Colonic mucosa (tissue), 4 donors: ENCODE measurements at regions not wholly inside any gene's neighbourhood (a gene's known extent, or its start where the extent isn't known, plus 50 kb on each side); places are given as distances from the start of the nearest gene placed in this dataset.

Source experiments
- DNase-seq: peaks from one replicate; pipeline ENCODE4 v3.0.0-alpha.2; 2020
- H3K27ac ChIP-seq: fragments of 200-600 bp; one replicate; pipeline ENCODE4 v1.8.0; 2021
- H3K27me3 ChIP-seq: fragments of 200-600 bp; one replicate; pipeline ENCODE4 v1.8.0; 2021
- H3K36me3 ChIP-seq: fragments of 200-600 bp; one replicate; pipeline ENCODE4 v1.8.0; 2021
- H3K4me1 ChIP-seq: fragments of 200-600 bp; one replicate; pipeline ENCODE4 v1.8.0; 2021; ENCODE audit warnings: mild to moderate bottlenecking
- H3K4me3 ChIP-seq: fragments of 200-600 bp; one replicate; pipeline ENCODE4 v1.8.0; 2021
- H3K9ac ChIP-seq, 2 donors: one replicate each; pipeline ENCODE4 v1.7.0; 2013; ENCODE audit warnings: control low read depth in 2 of 2, low read depth in 2 of 2, low read length in 2 of 2
- H3K9me3 ChIP-seq: fragments of 200-600 bp; one replicate; pipeline ENCODE4 v1.8.0; 2021
- intact Hi-C: fragments of 100-400 bp; cut with DNase I; formaldehyde crosslinking; loops from one replicate; pipeline ENCODE4 v1.14.1; 2022
- TF ChIP-seq, protein P1 (sequence below): fragments of 200-600 bp; IDR thresholded peaks from one replicate; pipeline ENCODE4 v1.8.0; 2022; ENCODE audit warnings: antibody characterized with exemption, mild to moderate bottlenecking
- donor health status: healthy.
- donor health status: DM: no; HTN: no; CAD: no.
- donor health status: DM: no; HTN: no; CAD: no.

DNA sequence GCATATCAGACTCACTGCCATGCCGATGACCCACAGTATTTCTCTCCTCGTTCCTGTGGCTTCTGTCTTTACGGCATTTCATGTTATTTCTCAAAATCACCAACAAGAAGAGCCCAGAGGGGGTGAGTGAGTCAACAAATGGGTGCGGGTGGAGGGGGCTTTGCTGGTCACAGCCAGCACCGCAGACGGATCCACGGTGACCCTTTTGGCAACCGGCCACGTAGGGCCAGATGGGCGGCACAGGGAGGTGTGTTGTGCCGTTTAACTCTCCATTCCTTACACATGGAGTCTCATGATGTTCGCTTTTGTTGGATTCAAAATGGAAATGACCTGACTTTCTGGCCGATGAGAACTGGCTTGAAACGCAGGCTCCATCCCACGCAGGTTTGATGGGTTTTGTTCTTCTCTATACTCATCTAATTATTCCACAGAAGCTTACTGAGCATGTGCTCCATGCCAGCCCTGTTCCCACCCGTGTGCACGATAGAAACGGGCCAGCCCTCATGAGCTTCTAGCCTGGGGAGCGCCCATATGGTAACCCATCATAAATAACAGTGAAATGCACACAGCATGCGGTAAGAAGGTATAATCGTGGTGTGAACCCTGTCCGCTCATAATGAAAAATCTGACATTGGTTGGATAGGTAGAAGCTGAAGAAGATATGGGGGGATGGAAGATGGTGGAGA is 319.9 kb downstream of the BRD1 start:
- Histone ChIP-seq H3K27ac (no peak overlapping the region), H3K4me1 (no peaks in the 10 kb centered on the region), H3K4me3 (no peak overlapping the region), H3K9me3 (no peaks in the 10 kb centered on the region), H3K9ac (no peak overlapping the region), H3K36me3 (no peaks in the 10 kb centered on the region), H3K27me3 (no peaks in the 10 kb centered on the region)
- TF ChIP-seq, protein P1, sequence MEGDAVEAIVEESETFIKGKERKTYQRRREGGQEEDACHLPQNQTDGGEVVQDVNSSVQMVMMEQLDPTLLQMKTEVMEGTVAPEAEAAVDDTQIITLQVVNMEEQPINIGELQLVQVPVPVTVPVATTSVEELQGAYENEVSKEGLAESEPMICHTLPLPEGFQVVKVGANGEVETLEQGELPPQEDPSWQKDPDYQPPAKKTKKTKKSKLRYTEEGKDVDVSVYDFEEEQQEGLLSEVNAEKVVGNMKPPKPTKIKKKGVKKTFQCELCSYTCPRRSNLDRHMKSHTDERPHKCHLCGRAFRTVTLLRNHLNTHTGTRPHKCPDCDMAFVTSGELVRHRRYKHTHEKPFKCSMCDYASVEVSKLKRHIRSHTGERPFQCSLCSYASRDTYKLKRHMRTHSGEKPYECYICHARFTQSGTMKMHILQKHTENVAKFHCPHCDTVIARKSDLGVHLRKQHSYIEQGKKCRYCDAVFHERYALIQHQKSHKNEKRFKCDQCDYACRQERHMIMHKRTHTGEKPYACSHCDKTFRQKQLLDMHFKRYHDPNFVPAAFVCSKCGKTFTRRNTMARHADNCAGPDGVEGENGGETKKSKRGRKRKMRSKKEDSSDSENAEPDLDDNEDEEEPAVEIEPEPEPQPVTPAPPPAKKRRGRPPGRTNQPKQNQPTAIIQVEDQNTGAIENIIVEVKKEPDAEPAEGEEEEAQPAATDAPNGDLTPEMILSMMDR, result no peak
- intact Hi-C loops, result no loop called here
- DNase-seq, result no peak

DNA sequence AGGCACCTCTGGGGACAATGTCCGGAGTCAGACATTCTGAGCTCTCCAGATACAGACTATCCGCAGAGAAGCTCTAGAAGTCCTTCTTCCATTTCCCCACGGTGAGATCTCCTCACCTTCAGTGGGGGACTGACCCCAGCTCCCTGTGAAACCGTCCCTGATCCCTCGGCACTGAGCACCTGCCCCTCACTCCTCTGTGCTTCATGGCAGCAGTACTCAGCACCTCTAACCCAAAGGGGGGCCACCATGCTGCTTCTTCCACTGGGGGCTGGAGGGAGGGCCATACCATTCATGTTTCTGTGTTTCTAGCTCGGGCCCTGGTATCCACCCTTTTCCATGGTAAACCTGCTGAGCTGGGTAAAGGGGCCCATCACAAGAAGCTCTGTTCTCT is 321.7 kb downstream of the BRD1 start:
- Histone ChIP-seq H3K9ac (no peak overlapping the region), H3K27me3 (no peaks in the 10 kb centered on the region), H3K27ac (no peak overlapping the region), H3K4me3 (no peak overlapping the region), H3K36me3 (no peaks in the 10 kb centered on the region), H3K4me1 (no peaks in the 10 kb centered on the region), H3K9me3 (no peaks in the 10 kb centered on the region)
- no peak for DNase-seq
- TF ChIP-seq, protein P1, result no peak
- intact Hi-C loops, result no loop called here

DNA sequence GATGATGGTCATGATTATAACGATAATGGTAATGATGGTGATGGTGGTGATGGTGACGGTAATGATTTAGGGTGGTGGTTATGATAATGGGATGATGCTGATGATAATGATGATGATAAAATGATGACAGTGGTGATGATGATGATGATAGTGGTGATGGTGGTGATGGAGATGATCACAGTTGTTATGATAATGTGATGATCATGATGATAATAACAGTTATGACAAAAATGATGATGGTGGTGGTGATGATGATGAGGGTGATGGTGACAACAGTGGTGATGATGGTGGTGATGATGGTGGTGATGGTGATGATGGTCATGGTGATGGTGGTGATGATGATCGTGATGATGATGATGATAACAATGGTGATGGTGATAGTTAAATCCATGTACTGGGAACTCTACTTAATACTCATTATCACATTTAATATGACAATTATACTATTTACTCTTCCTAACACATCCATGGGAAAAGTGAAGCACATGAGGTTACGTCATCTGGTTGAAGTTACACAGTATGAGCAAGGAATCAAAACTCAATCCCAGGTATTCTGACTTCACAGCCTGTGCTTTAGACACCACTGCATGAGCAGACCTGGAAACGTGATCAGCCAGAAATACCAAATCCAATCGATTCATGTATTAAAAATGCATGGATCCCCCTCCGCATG is 322.2 kb downstream of the BRD1 start:
- no peak for DNase-seq
- no peaks in the 10 kb centered on the region for H3K27me3 ChIP-seq
- no peak overlapping the region for H3K27ac ChIP-seq
- H3K4me1 ChIP-seq, result no peaks in the 10 kb centered on the region
- no peak overlapping the region for H3K4me3 ChIP-seq
- no peaks in the 10 kb centered on the region for H3K36me3 ChIP-seq
- H3K9me3 ChIP-seq, result no peaks in the 10 kb centered on the region
- intact Hi-C loops, result no loop called here
- H3K9ac ChIP-seq, result no peak overlapping the region
- TF ChIP-seq, protein P1, result no peak

DNA sequence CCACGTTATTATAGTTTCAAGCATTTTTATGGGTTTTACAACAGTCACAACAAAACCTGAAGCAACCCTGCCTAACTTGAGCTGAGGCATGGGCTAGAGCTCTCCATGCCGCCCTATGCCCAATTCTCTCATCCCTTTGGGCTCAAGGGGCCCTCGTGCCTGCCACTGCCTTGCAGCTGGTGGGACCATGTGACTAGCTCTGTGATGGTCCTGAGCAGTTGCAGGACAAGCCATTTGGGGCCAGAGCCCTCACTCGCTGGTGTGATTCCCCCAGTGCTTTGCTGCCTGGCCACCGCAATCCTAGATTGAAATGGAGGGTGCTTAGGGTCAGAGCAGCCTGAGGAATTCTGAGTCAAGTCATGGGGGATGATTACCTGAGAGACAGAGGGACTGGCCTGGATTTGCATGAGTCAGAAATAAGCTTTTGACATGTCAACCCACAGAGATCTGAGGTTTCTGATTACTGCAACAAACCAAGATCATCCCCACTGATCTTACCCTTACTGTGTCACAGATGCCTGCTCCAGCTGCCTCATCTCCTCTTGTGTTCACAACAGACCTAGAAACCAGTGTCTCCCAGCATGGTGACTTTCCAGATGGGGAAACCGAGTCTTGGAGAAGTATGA is 323.7 kb downstream of the BRD1 start:
- no peak overlapping the region for H3K27ac ChIP-seq
- intact Hi-C loops, result no loop called here

DNA sequence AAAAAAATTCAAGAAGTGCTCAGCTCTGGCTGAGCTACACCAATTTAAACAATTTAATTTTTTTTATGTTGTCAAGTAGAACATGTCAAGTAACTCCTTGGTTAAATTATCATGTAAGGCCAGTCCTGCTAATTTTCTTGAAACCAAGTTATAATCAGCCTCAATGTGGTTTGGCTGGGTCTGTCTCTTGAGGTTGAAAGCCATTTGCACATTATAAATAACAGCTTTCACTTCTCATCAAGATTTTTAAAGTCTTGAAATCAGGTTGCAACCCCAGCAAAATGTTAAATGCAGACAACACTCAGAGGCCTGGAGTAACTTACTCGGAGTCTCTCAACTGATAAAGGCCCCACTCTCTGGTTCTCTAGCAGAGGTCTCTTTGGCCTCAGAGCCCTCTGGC is 324.4 kb downstream of the BRD1 start:
- Histone ChIP-seq H3K9ac (no peak overlapping the region), H3K9me3 (no peaks in the 10 kb centered on the region), H3K4me1 (no peaks in the 10 kb centered on the region), H3K27me3 (no peaks in the 10 kb centered on the region), H3K27ac (no peak overlapping the region), H3K36me3 (no peaks in the 10 kb centered on the region), H3K4me3 (no peak overlapping the region)
- intact Hi-C loops, result no loop called here
- TF ChIP-seq, protein P1, result no peak
- DNase-seq, result no peak

More for the DNA sequence above, 323.7 kb downstream of the BRD1 start:
- H3K4me1 ChIP-seq, result no peaks in the 10 kb centered on the region
- TF ChIP-seq, protein P1, result no peak
- no peak for DNase-seq
- H3K9ac ChIP-seq, result no peak overlapping the region
- H3K36me3 ChIP-seq, result no peaks in the 10 kb centered on the region
- H3K27me3 ChIP-seq, result no peaks in the 10 kb centered on the region
- H3K4me3 ChIP-seq, result no peak overlapping the region
- H3K9me3 ChIP-seq, result no peaks in the 10 kb centered on the region
